HG03565 (cell line): ENCODE measurements at regions not wholly inside any gene's neighbourhood (a gene's known extent, or its start where the extent isn't known, plus 50 kb on each side); places are given as distances from the start of the nearest gene placed in this dataset.

Experiments used
- ATAC-seq: cut with Tn5 transposase; IDR thresholded peaks from one replicate; pipeline ENCODE4 v1.9.1; 2021; ENCODE audit warnings: mild to moderate bottlenecking, moderate library complexity; ENCODE audit not compliant: unreplicated experiment

DNA sequence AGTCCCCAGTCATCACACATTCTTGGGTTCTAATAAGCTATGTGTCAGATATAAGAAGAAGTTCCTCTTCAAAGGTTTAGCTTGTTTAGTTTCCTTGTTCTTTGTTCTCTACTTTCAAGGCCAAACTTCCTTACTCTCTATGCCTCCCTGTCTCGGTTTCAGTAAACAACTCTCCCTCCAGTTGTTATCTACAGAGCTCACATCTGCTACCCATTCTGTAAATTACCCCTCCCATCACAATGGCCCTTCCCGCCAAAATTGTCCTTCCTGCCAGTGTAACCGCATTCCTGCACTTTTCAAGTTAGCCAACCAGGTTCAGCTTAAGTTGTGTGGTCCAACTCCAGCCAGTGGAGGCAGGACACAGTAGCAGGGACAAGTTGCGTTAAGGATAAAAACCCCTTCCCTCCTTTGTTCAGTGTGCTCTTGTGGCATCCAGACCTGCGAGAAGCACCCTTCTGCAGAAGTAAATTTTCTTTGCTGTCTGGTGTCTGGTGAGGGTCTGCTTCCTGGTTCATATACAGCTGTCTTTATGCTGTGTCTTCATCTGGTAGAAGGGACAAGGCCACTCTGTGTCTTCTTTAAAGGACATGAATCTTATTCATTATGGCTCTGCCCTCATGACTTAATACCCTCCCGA, 342.1 kb upstream of the GRM7 start:
- no peak for ATAC-seq

DNA sequence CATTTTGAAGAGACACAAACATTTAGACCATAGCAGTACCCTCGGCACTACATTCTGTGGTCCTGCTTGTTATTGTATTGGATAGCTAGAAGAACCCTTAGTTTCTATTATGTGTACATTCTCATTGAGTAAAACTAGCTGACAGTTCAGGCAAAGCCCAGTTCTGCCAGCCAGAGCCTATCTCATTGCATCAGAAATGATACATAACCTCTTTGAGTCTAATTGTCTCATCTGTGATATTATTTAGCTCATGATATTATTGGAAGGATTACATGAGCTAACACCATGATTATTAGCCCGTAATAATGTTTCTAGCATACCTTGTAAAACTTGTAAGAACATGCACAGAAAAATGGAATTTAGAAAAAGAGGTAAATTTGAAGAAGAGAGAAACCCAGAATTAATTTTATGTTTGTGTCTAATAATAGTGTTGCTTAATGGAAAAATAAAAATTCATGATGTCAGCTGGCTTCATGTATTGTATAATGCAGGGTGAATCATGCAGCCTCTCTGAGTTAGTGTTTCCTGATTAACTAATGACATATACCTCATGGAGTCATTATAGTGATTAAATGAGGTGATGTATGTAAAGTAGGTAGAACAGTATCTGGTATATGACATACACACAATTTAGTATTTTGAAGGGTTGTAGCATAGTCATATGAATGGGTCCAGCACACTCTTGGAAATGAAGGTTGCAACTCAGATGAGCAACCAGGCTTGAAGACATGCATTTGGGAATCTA, 339.4 kb upstream of the GRM7 start:
- ATAC-seq = no peak

DNA sequence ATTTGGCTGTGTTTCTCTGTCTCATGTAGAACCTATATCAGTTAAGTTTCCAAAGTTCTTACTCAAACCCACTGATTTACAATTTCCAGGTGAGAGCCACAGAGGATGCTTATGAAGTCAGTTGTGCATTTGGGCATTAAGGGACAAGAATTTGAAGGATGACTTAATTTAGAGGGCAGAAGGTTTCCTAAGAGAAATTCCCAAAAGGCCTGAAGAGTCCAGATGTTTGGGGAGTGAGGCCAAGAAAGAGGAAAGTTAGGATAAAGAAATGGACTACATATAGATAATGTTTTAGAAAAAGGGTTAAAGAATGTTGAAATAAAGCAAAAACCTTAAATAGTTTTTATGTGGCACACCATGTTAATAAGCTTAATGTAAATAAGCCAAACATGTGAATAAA, 338.7 kb upstream of the GRM7 start:
- ATAC-seq = no peak

DNA sequence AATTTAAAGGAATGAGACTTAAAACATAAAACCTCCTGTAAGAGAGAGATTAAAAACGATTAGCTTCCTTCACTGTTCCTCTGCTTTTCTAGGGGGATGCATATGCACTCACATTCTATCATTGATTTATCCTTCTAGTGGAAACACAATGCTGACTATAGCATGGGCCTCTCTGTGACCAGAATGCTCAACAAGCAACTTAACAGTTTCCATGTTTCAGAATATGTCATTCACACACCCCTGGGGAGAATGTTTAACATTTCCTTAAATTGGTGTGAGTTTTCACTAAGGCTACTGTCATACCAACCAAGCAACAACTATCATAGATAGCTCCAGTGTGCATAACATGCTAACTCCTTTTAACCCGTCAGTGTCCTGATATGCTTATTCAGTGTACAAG, 337.9 kb upstream of the GRM7 start:
- no peak for ATAC-seq

DNA sequence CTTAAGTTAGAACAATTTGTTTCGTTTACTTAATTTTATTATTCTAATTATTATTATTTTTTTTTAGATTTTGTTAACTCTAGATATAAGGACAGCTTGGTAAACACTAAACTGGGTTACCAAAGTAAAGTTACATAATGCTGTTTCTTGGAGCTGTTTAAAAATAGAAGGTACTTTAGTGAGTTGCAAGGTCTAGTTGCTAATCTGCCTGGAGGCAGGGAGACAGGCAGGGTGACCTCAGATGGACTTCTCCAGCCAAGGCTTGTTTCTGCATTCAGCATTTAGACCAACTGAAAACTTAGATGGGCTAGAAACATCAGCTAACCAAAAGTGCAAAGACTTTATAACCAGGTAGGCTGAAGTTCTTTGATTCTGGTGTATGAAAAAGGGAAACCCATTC, 336.4 kb upstream of the GRM7 start:
- ATAC-seq = no peak

DNA sequence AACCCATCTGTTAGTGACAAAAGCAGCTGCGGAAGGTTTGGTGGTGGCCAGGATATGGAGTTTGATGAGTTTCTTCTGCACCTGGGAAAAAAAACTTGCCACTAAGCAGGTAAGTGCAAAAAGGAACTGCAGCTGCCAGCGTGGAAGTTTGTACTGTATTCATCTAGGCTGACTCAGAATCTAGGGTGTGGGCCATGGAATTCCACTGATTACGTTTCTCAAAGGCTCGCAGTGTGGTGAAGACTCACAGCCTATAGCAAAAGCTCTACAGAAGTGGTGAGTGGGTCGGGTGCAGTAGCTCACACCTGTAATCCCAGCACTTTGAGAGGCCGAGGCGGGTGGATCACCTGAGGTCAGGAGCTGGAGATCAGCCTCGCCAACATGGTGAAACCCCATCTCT, 334.6 kb upstream of the GRM7 start:
- ATAC-seq = no peak

DNA sequence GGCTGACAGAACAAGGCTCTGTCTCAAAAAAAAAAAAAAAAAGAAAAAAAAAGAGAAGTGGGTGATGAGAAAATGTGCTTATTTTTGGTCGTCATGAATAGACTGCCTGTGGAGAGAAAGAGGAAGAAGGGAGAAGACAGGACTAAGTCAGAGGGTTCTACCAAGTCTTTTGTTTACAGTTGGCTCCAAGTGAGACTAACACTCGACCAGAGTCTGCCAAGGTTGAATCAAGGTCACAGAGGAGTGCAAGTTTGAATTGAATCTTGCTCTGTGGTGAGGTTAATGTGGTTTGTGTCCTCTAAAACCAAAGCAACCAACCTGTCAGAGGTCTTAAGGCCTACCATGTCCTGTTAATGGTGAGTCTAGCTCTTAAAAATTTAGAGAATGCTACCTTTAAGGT, 334.1 kb upstream of the GRM7 start:
- no peak for ATAC-seq

DNA sequence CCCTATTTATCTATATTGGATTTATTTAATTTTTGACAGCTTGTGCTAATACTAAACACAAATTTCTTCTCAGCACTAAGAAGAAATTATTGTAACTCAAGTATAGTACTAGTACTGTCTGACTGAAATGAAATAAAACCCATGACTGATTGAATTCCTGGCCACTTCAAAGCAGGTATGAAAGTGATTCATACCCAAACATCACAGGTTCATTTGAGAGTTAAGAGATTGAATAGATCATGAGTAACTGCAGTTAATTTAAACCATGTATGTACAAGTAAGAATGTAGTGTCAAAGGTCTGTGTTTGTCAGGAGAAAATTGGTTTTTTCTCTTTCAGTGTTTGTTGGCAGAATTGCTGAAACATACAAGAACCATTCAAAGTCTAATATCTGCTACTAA, 332.0 kb upstream of the GRM7 start:
- ATAC-seq = no peak

DNA sequence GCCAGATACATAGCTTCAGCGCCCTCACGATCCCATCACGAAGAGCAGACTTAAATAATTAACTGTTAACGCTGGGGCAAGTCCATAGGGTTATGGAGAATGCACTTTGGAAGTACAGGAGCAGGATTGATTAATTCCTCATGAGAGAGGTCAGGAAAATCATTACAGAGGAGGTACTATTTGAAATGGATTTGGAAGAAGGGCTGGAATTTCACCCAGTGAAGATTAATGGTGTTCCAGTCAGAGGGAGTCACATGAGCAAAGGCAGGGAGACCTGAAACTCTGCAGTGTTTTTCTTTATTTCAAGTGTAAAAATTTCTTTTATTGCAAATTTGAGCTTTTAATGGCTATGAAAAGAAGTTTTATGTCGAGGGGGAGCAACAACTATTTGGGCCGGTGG, 329.8 kb upstream of the GRM7 start:
- no peak for ATAC-seq

DNA sequence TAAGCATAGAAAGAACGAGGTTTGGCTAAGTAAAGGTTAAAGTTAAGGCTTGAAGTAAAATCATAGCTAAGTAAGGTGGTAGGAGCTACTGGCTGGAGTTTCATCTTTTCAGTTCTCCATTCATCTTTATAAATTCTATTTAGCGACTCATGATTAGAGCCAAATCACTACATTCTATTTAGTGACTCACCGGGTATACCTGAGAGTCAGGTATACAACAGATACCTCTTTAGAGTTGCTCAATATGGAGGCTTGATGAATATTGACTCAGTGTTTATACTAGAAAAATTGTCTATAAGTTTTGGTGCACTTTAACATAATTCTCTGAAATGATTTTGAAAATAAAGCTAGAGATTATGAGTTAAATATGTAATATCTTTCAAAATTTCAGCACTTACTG, 328.8 kb upstream of the GRM7 start:
- no peak for ATAC-seq

DNA sequence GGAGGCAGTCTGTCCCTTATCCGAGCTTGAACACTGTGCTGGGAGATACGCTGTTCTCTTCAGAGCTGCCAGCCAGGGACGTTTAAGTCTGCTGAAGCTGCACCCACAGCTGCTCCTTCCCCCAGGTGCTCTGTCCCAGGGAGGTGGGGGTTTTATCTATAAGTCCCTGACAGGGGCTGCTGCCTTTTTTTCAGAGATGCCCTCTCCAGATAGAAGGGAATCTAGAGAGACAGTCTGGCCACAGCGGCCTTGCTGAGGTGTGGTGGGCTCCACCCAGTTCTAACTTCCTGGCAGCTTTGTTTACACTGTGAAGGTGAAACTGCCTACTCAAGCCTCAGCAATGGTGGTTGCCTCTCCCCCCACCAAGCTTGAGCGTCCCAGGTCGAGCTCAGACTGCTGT, 319.9 kb upstream of the GRM7 start:
- no peak for ATAC-seq

DNA sequence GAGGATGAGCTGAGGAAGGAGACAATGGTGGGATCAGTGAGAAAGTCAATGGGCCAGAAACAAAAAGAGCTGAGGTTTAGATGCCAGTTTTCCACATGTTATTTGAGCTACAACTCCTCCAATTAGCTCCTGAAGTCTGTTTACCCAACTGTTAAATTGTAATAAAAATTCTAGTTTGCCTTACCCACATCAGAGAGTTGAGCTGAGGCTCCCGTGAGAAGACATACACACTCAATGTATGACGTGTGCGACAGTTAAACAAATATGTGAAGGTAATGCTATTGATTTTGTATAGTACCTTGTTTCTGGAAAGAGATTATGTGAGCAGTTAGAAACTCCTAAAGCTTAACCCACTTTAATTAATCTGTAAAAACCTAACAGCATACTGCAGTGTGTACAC, 318.1 kb upstream of the GRM7 start:
- ATAC-seq = no peak

DNA sequence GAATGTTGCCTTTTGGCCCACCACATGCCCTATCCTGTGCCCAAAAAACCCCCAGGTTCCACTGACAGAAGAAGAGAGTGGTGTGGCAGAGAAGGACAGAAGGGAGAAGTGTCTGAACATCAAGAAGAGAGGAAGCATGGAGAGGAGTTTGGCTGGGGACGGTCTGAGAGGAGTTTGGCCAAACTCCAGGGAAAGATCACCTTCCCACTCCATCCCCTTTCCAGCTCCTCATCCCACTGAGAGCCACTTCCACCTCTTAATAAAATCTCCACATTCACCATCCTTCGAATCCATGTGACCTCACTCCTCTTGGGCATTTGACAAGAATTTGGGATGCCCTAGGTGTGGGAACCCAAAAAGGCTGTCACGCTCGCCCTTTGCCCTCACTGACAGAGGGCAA, 311.6 kb upstream of the GRM7 start:
- ATAC-seq = no peak

DNA sequence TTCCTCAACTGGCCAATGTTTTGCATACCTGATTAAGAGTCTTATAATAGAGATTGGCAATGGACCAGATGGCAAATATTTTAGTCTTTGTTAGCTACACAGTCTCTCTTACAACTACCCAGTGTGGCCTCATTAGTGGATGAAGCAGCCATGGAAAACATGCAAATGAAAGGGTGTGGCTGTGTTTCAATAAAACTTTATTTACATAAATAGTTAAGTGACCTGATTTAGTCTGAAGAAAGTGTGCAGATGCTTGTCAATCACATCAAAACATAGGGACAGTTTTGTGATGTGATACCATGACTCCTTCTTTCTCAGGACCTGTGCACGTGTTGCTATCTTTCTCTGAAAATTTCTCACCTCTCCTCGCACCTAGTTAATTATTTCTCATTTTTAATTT, 309.8 kb upstream of the GRM7 start:
- no peak for ATAC-seq

DNA sequence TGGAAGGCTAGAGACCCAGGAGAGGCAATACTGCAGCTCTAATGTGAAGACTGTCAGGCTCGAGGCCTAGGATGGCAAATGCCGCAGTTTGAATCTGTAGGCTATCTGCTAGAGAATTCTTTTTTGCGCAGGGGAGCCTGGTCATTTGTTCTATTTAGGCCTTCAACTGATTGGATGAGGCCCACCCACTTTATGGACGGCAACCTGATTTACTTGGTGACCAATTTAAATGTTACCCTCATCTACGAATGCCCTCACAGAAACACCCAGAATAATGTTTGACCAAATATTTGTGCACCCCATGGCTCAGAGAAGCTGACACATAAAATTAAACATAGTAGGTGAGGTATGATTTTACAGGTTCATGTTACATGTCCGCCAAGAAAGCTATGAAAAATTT, 300.7 kb upstream of the GRM7 start:
- no peak for ATAC-seq

DNA sequence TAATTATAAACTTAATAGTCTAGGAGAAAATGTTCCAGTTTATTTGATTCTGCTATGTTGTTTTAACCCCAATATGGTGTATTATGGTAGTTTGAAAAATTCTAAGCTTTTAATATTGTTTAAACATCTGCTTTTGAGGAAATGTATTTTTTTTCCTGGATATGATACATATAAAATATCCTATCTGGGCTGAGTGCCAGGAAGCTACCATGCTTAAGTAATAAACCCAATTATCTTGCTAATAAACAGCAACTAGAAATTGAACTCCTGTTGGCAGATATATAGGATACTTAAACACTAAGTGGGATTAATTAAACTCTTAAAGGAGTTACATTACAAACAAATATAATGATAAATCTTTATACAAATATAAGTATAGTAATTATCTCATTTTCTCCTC, 293.7 kb upstream of the GRM7 start:
- no peak for ATAC-seq

DNA sequence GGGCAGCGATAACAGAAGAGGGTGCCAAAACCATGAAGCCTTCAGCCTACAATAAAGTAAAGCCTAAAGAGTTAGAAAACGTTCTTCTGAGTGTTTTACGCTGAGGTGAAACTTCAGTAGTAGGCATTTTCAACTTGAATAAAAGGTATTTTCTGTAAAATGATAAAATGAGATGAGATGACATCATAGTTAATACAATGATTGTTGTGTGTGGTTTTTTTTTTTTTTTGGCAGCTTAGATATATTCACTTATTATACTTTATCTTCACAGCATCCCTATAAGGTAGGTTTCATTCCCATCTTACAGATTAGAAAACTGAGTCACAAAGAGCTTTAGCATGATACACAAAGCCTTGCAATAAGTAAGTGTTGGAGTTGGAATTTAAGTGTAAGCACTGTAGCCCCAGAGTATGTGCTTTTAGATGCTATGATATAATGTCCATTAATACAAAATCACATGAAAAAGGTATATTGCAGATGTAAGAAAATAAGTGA, 291.9 kb upstream of the GRM7 start:
- no peak for ATAC-seq

DNA sequence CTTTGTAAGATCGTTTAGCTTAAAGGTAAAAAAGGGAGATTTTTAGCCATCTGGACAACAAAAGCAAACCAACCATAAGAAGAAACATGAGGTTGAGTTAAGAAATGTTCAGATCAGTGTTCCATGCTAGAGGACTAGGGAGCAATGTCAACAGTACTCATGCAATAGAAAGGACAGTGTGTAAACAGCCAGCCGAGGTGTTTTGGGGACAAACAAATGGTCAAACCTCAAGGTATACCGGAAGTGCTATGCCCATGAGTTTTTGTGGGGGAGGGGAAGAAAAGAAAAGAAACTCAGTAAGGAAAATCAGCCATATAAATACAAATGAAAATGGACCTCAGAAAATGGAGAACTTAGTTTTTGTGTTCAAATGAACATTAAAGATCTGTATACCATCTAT, 289.5 kb upstream of the GRM7 start:
- ATAC-seq = no peak

DNA sequence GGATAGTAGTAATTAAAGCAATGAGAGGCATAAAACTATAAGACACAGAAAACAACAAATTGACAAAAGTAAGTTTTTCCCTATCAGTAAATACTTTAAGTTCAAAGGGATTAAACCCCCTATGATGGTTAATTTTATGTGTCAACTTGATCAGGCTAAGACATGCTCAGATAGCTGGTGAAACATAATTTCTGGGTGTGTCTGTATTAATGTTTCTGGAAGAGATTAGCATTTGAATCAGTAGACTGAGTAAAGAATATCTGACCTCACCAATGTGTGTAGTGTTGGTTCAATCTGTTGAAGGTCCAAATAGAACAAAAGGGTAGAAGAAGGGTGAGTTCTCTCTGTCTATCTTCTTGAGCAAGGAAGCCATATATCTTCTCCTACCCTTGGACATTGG, 283.3 kb upstream of the GRM7 start:
- ATAC-seq = no peak

DNA sequence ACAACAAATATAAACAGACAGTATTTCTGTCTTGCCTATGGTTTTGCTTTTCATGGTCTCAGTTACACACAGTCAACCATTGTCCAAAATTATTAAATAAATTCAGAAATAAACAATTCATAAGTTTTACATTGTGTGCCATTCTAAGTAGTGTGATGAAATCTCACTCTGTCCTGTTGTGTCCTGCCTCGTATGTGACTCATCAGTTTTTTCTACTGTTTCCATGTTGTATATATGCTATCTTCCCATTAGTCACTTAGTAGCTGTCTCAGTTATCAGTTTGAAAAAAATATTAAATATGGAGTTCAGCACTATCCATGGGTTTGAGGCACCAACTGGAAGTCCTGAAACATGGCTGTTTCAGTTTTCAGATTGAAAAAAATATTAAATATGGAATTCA, 282.4 kb upstream of the GRM7 start:
- ATAC-seq = no peak

DNA sequence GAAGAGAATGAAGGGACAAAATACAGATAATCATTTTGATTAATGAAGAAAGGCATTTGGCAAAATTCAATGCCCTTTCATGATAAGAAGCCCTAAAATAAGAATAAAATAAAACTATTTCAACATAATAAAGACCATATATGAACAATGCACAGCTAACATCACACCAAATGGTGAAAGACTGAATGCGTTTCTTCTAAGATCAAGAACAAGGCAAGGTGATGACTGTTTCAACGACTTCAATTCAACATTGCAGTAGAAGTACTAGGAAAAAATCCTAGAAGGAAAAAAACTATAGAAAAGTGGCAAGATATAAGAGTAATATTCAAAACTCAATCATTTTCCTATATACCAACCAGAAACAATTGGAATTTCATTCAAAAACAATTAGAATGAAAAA, 280.1 kb upstream of the GRM7 start:
- no peak for ATAC-seq

DNA sequence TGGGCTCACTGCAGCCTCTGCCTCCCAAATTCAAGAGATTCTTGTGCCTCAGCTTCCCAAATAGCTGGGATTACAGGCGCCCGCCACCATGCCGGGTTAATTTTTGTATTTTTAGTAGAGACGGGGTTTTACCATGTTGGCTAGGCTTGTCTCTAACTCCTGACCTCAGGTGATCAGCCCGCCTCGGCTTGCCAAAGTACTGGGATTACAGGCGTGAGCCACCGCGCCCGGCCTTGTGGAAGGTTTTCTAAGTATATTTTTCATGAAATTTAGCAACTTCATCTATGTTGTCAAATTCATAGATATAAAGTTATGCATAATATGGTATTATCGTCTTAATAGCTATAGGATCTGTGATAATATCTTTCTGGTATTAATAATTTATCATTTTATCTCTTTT, 275.6 kb upstream of the GRM7 start:
- no peak for ATAC-seq

DNA sequence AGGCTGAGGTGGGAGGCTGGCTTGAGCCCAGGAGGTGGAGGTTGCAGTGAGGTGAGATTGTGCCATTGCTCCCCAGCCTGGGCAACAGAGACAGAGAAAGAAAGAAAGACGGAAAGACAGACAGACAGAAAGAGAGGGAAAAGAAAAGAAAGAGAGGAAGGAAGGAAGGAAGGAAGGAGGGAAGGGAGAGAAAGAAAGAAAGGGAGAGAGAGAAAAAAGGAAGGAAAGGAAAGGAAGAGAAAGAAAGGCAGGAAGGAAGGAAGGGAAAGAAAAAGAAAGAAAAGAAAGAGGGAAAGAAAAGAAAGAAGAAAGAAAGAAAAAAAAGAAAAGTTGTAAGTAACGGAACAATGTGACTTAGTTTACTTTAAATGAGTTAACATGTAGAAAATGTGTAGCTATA, 260.7 kb upstream of the GRM7 start:
- ATAC-seq = no peak
